ENCODE measurements at regions not wholly inside any gene's neighbourhood (a gene's known extent, or its start where the extent isn't known, plus 50 kb on each side); places are given as distances from the start of the nearest gene placed in this dataset.

DNA sequence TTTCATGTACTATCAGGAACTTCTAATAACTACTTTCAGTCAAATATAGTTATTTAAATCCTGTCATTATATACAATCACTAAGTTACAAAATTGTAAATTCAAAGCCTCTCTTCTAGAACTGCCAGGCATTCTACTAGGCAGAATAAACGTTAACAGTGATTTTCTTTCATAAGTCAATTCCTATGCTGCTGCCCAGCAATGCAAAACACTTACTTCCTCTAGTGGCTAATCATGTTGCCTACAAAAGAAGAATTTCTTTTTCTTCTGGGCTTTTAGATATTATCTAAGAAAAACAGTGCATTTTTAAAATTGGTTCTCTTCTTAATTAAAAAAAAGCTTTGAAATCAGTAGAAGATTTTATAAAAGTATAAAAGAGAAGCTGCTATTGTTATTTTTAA lies 509.8 kb upstream of the ADAMTS5 start:
- no peak for DNase-seq (ENCODE audit: low read depth)

DNA sequence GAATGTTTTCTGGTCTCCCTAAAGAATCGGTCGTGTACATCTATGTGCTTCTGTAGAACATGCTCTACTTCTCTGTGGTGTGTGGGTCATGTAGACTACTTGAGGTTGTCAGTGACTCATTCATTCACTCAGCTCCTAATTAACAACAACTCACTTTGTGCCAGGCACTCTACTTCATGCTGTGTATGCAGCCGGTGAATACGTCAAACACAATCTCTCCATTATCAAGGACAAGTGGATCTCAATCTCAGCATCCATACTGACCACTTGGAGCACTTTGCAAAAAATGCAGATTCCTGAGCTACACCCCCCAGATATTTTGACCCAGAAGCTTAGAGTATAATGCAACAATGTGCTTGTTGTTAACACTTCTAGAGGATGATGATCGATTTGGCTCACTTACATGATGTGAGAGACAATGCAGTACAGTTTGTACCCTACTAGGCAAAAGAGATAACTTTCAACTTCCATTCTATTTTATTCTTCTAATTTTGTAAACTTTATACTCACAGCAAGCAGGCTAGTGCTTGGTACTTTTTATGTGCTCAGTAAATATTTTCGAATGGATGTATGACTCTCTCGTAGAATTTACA lies 508.6 kb upstream of the ADAMTS5 start:
- DNase-seq (ENCODE audit: low read depth): no peak

DNA sequence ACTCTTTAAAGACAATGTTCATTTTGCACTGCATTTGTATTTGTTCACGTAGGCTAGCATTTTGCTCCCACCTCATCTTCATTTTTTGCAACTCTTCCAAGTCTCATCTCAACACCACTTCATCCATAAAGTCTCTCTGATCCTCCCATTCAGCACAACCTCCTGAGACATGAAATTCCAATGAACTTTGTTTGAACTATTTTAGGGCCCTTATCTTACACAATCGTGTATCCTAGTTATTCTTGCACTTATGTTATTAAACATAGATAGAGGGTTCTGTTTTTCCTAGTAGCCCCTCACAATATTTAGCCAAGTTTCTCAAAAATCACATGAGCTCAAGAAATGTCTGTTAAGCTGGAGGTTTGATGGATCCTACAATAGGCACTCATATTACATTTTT lies 500.5 kb upstream of the ADAMTS5 start:
- DNase-seq (ENCODE audit: low read depth): no peak

DNA sequence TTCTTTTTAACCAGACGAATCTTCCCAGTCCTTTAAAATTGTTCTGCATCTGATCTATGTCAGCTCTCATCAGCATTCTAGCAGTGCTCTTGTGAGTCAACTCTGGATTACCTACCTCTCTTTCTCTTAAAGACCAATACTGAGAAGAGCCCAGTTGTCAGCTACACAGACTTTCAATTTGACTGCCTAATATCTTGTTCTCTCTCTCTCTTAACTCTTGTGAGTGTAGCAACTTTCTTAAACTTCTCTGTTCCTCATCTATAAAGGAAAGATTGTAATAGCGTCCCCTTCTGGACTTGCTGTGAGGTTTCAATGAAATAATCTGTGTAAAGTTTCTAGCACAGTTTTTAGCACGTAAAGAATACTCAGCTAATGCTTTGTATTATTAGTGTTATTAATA lies 499.3 kb upstream of the ADAMTS5 start:
- no peak for DNase-seq (ENCODE audit: low read depth)

DNA sequence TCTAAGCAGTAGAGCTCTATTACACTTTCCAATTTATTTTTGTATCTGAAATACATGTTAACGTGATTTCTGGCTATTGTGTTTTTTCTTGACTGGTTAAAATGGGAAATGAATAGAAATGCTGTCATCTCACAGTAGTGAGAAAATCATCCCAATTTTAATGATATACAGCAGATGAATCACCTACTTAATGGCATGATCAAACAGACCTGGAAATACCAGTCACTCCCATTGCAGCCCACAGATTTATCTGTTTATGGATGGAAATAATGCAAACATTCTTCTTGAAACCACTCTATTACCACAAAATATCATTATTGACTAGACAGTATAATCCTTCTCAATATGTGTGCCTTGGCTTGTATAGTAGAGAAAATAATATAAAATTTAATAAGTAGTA lies 497.8 kb upstream of the ADAMTS5 start:
- no peak for DNase-seq (ENCODE audit: low read depth)

DNA sequence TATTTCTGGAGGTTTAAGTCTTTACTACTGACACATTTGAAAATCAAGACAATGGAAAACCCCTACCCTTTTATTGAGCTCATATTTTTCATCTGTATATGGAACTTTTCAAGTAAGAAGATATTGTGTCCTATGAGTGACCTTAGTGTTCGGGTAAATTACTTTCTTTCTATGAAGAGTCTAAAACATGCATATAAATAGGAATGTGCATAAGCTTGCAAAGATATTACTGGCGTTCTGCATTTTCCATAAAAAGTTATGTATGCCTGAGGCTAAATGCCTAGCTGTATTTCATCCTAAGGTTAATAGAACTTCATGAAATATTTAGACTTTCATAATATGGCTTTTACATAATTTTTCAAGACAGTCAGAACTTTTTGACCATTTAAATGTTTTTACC lies 495.8 kb upstream of the ADAMTS5 start:
- DNase-seq (ENCODE audit: low read depth): no peak

DNA sequence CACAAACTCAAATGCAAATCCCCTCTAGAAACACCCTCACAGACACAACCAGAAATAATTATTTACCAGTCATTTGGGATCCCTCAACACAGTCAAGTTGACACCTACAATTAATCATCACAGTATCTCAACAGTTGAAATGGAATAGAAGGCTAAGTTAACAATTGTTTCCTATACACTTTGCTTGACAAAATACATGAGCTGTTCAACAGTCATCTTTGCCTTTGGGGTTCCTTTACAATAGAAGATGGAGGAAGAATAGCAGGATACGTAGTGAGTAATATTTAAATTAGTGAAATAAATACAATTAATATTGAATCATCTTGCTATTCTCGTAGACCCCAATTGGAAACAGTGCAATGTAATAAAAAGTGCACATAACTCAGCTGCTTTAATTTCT lies 487.3 kb upstream of the ADAMTS5 start:
- DNase-seq (ENCODE audit: low read depth): no peak

DNA sequence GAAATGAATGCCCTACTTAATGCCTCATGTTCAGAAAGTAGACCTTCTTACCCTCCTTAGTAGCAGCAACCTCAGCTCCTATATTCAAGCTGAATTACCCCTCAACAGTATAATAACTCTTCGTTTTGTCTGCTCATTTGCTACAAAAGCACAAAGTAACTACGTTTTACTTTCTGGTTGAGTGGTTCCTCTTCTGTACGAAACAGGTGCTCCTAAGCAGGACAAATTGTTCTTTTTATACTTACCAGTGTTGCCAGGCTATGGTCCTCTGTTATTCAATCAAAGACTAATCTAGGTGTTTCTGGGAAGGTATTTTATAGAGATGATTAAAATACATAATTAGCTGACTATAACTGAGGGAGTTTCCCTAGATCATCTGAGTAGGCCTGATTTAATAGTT lies 484.2 kb upstream of the ADAMTS5 start:
- no peak for DNase-seq (ENCODE audit: low read depth)

DNA sequence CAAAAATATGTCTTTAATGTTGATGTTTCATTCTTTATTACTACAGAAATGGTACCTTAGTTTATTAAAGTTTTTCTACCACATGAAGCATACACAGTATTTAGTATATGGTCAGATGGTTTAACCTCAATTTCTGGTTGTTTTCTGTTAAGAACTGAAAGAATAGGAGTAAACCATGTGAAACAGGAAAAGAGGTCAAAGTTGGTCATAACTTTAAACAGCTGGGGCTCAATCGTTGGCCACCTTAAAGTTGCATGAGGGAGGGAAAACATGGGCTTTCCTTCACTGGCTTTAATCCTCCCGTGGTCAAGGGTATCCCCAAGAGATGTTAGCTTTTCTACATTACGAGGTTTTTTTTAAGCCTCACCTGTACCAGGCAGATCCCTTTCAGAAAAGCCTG lies 483.3 kb upstream of the ADAMTS5 start:
- no peak for DNase-seq (ENCODE audit: low read depth)

DNA sequence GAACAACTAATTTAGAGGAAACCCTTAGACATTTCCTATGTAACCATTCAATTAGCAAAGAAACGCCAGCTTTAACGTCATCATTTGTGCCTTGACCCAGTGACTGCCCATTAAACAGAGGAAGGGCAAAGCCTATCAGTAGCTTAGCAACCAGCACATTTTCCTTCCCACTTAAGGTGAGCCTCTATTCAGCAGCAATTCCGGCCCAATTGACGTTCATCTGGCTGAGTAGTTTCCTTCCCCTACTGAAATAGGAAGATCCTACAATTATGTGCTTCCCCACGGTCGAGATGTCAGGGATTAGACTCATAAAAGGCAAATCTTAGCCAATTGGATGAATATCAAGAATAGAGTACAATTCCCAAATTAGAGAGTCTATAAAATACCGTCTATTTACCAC lies 482.1 kb upstream of the ADAMTS5 start:
- no peak for DNase-seq (ENCODE audit: low read depth)

DNA sequence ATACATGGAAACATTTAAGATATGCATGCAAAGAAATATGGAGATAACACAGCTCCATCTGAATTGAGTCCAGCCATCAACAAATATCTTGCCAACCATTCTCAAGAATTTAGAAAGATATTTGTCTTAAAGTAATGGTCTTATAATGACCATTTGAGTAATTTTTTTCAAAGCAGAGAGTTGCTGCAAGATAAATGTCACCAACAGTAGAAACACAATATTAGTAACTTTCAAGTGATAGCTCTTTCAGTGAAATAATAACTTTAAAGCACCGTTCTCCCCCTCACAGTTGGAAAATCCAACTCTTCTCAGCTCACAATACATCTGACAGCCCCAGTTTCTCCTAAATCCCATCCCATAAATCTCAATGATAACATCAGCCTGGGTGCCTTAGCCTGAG lies 481.0 kb upstream of the ADAMTS5 start:
- no peak for DNase-seq (ENCODE audit: low read depth)

DNA sequence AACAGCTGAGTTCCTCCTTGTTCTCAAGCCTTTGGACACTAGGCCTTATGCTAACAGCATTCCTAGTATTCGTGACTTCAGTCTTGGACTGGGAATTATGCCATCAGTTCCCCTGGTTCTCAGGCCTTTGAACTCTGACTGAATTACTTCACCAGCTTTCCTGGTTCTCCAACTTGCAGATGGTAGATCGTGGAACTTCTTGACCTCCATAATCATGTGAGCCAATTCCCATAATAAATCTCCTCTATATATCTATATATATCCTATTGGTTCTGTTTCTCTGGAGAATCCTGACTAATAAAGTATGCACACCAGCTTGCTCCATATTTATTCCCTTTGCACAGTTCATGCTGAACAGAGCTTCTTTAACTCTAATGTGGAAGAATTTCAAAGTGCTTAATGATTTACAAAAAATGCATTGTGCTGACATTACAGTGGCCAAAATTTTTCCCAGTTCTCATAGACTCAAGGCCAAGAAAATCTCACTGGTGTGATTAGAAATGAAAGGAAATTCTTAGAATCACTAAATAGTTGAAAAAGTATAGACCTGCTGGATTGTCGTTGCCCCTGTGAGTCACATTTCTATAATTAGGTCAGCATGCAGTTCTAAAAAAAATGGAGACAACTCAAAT lies 462.9 kb upstream of the ADAMTS5 start:
- DNase-seq (ENCODE audit: low read depth): no peak

DNA sequence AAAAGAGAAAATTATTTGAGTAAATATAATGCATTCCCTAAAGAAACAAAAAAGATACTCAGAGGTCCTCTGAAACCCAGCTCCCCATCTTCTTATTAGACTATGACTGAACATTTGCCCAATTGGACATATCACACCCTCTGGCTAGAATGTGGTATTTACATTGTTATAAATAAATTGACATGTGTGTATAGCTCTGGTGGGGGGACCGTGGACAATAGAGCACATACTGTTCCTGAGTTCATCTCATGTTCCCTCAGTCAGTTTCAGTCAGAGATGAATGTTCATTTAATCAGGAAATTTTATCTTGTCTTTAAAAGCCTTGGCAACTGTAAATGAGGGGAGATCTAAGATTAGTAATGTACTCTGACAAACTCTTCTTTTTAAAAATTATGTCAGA lies 459.3 kb upstream of the ADAMTS5 start:
- DNase-seq (ENCODE audit: low read depth): no peak

DNA sequence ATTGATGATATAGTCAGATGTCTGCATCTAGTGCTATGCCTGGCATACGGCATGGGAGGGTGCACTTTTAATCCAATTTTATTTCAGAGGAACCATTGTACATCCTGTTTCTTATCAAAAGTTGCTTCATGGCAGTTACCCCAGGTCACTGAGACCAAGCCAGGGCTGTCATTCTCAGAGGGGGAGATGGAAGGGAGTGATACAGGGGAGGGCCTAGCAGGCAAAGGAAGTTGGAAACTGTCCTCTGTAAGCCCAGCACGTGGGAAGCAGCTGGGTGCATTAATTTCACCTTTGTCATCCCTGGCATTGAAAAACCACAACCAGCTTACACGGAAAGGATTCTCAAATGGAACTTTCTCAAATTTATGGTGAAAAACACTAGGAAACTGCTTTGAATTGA lies 458.7 kb upstream of the ADAMTS5 start:
- DNase-seq (ENCODE audit: low read depth): peak; percentile 63

DNA sequence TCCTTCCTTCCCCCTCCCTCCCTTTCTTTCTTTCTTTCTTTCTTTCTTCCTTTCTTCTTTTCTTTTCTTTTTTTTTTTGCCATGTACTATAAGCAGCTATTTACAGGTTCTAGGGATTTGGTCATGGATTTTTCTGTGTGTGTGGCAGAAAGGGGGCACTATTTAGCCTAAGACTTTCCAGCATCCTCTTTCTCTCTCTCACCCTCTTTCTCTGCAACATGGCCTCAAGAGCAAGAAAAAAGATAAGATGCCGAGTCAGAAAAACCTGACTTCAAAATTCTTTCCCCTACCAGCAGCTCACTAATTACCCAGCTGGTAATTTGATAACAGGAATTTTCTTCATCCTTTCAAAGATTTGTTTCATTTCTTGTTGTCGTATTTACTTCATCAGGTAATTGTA lies 458.3 kb upstream of the ADAMTS5 start:
- DNase-seq (ENCODE audit: low read depth): peak; percentile 25

DNA sequence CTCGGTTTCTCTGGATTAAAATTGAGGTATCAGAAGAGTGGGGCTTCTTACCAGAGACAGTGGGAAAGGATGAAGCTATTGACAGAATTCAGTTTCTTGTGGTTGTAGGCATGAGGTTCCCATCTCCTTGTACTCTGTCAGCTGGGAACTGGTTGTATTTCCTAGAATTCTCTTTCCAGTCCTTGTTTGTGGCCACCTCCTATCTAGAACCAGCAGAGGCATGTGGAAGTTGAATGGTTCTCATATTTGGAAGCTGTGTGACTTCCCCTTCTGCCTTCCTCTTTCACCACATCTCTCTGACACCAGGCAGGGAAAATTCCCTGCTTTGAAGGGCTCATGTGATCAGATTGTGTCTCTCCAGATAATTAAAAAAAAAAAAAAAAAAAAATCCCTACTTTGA lies 457.7 kb upstream of the ADAMTS5 start:
- DNase-seq (ENCODE audit: low read depth): no peak

DNA sequence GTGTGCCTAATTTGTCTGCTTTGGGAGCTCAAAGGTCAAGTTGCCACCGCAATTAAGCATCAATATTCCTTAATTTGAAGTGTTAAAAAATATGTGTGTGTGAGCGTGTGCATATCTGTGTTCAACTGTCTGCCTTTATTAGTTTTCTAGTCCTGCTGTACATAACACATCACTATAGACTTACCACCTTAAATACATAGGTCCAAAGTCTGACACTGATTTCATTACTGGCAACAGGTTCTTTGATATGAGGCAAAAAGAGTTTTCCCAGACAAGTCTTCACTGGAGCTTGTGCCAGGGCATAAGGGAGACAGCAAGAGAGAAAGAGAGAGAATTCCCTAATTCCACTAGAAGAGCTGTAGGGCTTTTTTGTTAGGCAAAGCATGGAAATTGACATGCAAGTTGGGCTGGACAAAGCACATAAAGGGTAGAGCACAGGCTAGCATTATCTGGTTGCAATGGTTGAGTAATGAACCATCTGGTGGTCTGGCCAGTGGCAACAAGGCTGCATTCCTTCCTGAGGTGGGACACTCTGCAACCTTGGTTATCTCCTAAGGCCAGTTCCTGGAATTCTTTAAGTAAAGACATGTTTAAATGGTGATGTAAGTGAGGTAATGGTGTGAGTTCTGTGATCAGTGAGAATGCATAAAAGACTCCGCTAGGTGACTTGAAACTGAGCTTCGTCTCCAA lies 457.2 kb upstream of the ADAMTS5 start:
- DNase-seq (ENCODE audit: low read depth): no peak

DNA sequence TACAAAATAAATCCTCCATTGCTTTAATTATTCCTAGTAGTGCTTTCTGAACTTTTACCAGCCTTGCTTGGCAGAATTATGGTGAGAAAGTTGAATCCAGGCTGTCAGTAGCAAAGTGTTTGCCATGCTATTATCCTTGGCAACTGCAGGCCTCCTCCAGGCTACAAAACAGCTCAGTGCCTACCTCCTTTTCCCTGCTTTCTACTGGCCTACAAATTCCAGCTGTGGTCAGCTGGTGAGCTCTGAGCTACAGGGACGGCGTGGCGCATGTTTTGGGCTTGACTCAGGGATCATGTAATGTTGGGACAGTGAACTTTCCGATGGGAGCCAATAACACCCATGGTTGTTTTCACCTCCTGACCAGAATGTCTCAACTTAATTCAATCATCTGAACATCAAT lies 456.1 kb upstream of the ADAMTS5 start:
- DNase-seq (ENCODE audit: low read depth): peak; percentile 55

DNA sequence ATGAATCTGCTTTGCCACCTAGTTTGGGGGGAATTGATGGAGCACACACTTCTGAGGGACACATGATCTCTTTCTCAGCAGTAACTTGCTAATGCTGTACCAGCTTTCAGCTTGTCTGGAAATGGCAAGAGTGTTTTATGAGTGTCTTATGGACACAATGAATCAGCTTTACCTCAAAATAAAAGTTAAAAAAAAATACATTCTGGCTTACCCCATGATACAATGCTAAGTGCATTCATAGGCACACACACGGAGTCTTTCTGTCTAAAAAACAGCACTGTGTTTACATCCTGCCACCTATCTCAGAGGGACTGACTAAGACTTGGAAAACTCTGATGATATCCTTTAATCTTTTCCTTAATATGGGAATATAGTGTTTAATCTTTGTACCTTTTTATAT lies 455.5 kb upstream of the ADAMTS5 start:
- DNase-seq (ENCODE audit: low read depth): peak; percentile 8

DNA sequence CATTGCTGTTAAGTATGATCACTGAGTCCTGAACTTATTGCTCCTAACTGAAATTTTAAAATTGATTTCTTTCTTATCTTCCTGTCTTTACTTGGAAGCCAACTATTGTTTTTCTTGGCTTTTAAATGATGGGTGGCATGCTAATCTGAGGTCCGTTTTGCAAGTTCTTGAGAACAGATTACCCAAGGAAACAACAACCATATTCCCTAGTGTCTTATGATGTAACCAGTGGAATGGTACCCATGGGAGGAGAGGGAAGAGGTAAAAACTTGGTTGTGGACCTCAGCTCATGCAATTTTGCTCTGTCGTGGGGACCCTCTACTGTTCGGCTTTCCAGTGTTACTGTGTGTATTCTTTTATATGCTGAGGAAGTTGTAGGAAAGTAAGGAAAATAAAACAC lies 454.8 kb upstream of the ADAMTS5 start:
- no peak for DNase-seq (ENCODE audit: low read depth)

DNA sequence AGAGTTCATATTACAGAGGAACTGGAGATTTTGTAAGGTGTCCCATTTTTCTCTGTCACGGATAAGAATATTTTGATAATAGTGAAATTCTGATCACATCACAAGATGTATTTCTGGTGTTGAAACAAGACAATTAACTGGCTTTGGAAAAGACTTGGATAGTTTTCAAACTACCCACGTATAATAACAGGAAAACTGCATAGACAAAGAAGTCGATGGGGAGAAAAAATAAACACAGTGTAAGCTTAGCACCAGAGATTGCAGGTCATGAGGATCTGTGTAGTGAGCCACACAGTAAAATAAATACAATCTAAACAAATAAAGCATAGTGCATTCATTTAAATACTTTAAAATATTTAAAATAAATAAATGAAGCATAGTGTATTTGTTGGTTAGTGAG lies 452.3 kb upstream of the ADAMTS5 start:
- DNase-seq (ENCODE audit: low read depth): no peak

DNA sequence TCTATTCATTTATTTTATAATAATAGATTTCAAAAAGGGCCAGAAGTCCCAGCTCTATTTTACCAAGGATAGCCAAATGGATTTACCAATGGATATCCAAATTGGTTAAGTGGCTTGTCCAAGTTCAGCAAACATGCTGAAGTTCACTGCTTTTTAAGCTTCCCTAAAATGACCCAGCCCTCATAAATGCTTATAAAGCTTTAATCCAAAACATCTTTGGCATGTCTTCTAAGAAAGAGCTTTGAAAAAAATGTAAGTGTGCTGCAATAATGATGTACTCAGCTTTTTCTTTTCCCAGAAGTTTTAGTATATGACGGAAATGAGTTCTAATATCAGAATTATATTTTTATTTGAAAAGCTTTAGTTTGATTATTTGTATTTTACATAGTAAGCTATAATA lies 451.5 kb upstream of the ADAMTS5 start:
- DNase-seq (ENCODE audit: low read depth): no peak

DNA sequence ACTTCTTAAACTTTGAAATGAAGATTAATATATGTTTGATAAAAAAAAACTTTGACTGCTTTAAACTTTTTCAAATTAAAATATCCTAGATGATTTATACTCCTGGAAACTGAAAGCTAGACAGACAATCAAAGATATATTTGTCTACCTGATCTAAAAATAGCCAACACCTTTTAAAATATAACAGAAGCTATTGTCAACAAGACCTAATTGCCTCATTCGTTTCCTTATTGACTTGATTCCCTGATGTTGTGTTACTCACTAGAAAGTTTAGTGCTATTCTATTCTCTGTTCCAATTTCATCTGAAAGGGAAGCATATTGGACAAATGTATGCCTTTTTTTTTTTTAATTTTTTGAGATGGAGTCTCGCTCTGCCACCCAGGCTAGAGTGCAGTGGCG lies 445.6 kb upstream of the ADAMTS5 start:
- no peak for DNase-seq (ENCODE audit: low read depth)
